ENCODE measurements at regions not wholly inside any gene's neighbourhood (a gene's known extent, or its start where the extent isn't known, plus 50 kb on each side); places are given as distances from the start of the nearest gene placed in this dataset.

DNA sequence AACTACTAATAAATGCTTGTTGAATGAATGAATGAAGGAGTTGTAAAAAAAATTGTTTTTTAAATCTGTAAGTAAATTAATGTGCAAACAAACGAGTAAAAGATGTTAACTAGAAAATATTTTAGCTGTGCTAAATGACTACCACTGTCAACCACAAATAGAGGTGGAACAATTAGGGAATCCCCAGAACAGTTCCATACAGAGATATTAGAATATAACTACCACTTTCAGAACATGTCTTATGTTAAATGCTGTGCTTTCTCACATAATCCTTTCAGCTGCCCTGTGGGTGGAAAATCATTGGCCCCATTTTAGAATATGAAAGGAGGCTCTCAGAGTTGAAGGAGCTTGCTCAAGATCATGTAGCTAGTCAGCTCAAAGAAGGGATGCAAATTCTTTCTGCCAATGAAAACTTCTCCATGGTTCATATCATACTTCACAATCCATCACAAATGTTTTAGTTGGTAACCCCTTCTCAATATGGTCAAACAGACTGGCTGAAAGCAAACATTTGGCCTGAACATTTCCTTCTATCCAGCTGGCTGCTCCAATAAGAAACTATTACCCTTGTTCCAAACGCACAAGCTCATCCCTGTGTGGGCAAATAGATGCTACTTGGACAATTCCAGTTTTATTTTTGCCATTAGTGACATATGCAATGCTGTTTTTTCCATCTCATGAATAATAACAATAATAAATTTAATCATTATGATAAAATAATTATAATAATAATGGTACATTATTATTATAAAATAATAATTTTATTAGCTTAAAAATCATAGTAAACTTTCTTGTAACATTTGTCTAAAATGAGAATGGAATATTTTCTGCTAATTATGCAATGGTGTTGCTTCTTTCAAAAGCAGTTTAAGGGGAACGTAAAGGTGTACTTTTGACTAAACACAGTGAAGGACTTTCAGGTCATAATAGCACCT is 290.4 kb upstream of the STT3B start:
- Histone ChIP-seq H3K27ac (ENCODE audit: insufficient read length, low read depth, low read length) (no peak overlapping the region), H3K4me2 (ENCODE audit: insufficient read depth, insufficient read length, low read length) (no peak overlapping the region), H3K14ac (ENCODE audit: insufficient read depth, low read length) (no peak overlapping the region), H2BK5ac (ENCODE audit: insufficient read length, low read length) (no peak overlapping the region), H2BK120ac (ENCODE audit: low read depth, low read length, poor library complexity, severe bottlenecking) (no peak overlapping the region), H2BK12ac (ENCODE audit: insufficient read length, low read depth, low read length) (no peak overlapping the region), H3K27me3 (ENCODE audit: insufficient read depth, low read length) (no peaks in the 10 kb centered on the region), H4K5ac (ENCODE audit: insufficient read length, low read depth, low read length) (no peak overlapping the region), H3K9ac (ENCODE audit: extremely low read depth, insufficient read length, low read length) (no peak overlapping the region), H3K18ac (ENCODE audit: insufficient read length, low read depth, low read length) (no peak overlapping the region), H3K9me3 (ENCODE audit: control insufficient read depth, low read depth, low read length) (no peaks in the 10 kb centered on the region), H4K91ac (ENCODE audit: insufficient read length, low read depth, low read length) (no peak overlapping the region), H3K79me1 (ENCODE audit: insufficient read depth, low read depth, low read length, poor library complexity, severe bottlenecking) (no peaks in the 10 kb centered on the region), H3T11ph (ENCODE audit: low read length) (no peak overlapping the region), H3K23ac (ENCODE audit: insufficient read length, low read depth, low read length) (no peak overlapping the region), H2BK15ac (ENCODE audit: low read depth, low read length) (no peak overlapping the region), H3K4me1 (ENCODE audit: insufficient read depth, low read length) (no peaks in the 10 kb centered on the region), H4K20me1 (ENCODE audit: control insufficient read depth, insufficient read depth, insufficient read length) (no peaks in the 10 kb centered on the region), H3K23me2 (ENCODE audit: insufficient read length, low read depth, low read length, poor library complexity, severe bottlenecking) (no peaks in the 10 kb centered on the region), H3K56ac (ENCODE audit: insufficient read length, low read depth, low read length) (no peak overlapping the region), H4K8ac (replicated peaks; ENCODE audit: insufficient read length, low read depth, low read length) (no peak overlapping the region), H3K79me2 (ENCODE audit: insufficient read depth, low read length) (no peaks in the 10 kb centered on the region), H2AFZ (ENCODE audit: low read length) (no peak overlapping the region), H2AK5ac (ENCODE audit: insufficient read length, low read length) (no peak overlapping the region), H2BK20ac (ENCODE audit: low read depth, low read length, poor library complexity, severe bottlenecking) (no peak overlapping the region), H3K4ac (ENCODE audit: low read depth, low read length) (no peak overlapping the region)
- no peak for DNase-seq
- H3K36me3 Mint-ChIP-seq (ENCODE audit: insufficient read depth in 1 of 3, low read depth in 3 of 3): no peaks in the 10 kb centered on the region
- H3K9me3 Mint-ChIP-seq: no peaks in the 10 kb centered on the region
- no CpG with 5 or more reads among the region's 3 CpGs for WGBS (ENCODE audit: extremely low coverage, insufficient read length, low lambda C conversion rate)
- H3K27me3 Mint-ChIP-seq (ENCODE audit: low read depth): no peaks in the 10 kb centered on the region
- peaks cover 26 to 27% of the 10 kb centered on the region in 2 experiments for H3K4me1 Mint-ChIP-seq
- H3K4me3 Mint-ChIP-seq: no peak overlapping the region; a peak in 1 of 5 replicates
- TF ChIP-seq CTCF (conservative IDR thresholded peaks at IDR 0.05): no peak
- no peak overlapping the region; a peak in 1 of 7 replicates for H3K27ac Mint-ChIP-seq
